Right cardiac atrium (tissue), 5 donors: ENCODE measurements at regions not wholly inside any gene's neighbourhood (a gene's known extent, or its start where the extent isn't known, plus 50 kb on each side); places are given as distances from the start of the nearest gene placed in this dataset.

Experiments used
- ATAC-seq, 2 donors: fragments of 200-7000 bp; cut with Tn5 transposase; one replicate each; pipeline versions ENCODE4 v1.8.0 to v1.9.1; 2020; ENCODE audit warnings: moderate library complexity in 2 of 2, mild to moderate bottlenecking in 1 of 2
- DNase-seq, 3 donors: peaks; one replicate each; pipeline ENCODE4 v3.0.0-alpha.2; 2020
- H3K27ac ChIP-seq: one replicate; pipeline ENCODE4 v1.5.1; 2013; ENCODE audit warnings: mild to moderate bottlenecking, low read length, control low read depth, moderate library complexity
- H3K27me3 ChIP-seq: one replicate; pipeline ENCODE4 v1.6.1; 2013; ENCODE audit not compliant: control insufficient read depth, insufficient read depth
- H3K4me1 ChIP-seq: one replicate; pipeline ENCODE4 v1.6.1; 2013; ENCODE audit warnings: low read length; ENCODE audit not compliant: control insufficient read depth, insufficient read depth
- H3K4me3 ChIP-seq: one replicate; pipeline ENCODE4 v1.5.1; 2013; ENCODE audit warnings: low read length, control low read depth
- H3K9me3 ChIP-seq: one replicate; pipeline ENCODE4 v1.6.1; 2013; ENCODE audit warnings: low read length; ENCODE audit not compliant: control insufficient read depth
- WGBS: extraction: QIAGEN DNeasy Blood & Tissue Kit; methylation state at CpG from one replicate; pipeline ENCODE4 v1.1.7; 2013; 5-methylcytosine and 5-hydroxymethylcytosine counted together
- intact Hi-C, 4 donors: fragments of 100-400 bp; cut with DNase I; formaldehyde crosslinking; loops; one replicate each; pipeline versions ENCODE4 v1.11.0 to v1.14.0; 2022 to 2023
- donor health status: healthy with polysubstance abuse.
- donor health status: DM: no; HTN: yes; CAD: no.
- donor health status: DM: no; HTN: no; CAD: no.
- donor health status: DM: no; HTN: yes; CAD: no; lungs with severe emphysema.
- donor health status: DM: yes; HTN: yes; CAD: no.

- ATAC-seq: no peak
- peak in 1 of 3 donors; percentile 19 for DNase-seq
- H3K4me1 ChIP-seq: no peaks in the 10 kb centered on the region
- WGBS: 78% methylated on average over 17 of the region's 17 CpGs
- H3K9me3 ChIP-seq: no peaks in the 10 kb centered on the region
- H3K27me3 ChIP-seq: no peaks in the 10 kb centered on the region
- intact Hi-C loops: no loop called here
- no peak overlapping the region for H3K4me3 ChIP-seq
- H3K27ac ChIP-seq: no peak overlapping the region
Measured at GRCh38 chr2:120861576-120862191, 126.0 kb downstream of the GLI2 start.

GRCh38 chr2:120862201-120863060 lies 126.8 kb downstream of the GLI2 start:
- H3K4me1 ChIP-seq: no peaks in the 10 kb centered on the region
- H3K4me3 ChIP-seq: no peak overlapping the region
- H3K27me3 ChIP-seq: no peaks in the 10 kb centered on the region
- DNase-seq (peak in 2 of 3 donors; percentile 64 to 73), ATAC-seq (no peak)
- WGBS: 70% methylated on average over 18 of the region's 18 CpGs
- no peak overlapping the region for H3K27ac ChIP-seq
- no peaks in the 10 kb centered on the region for H3K9me3 ChIP-seq
- intact Hi-C loops: no loop called here

- Histone ChIP-seq H3K9me3 (no peaks in the 10 kb centered on the region), H3K4me3 (no peak overlapping the region), H3K27me3 (no peaks in the 10 kb centered on the region), H3K27ac (no peak overlapping the region), H3K4me1 (no peaks in the 10 kb centered on the region)
- DNase-seq: peak in 2 of 3 donors; percentile 42 to 63
- ATAC-seq: no peak
- WGBS: 84% methylated on average over 9 of the region's 9 CpGs
- intact Hi-C loops: no loop called here
Measured at GRCh38 chr2:120863146-120863545, 127.5 kb downstream of the GLI2 start.

GRCh38 chr2:120863661-120864320 lies 128.1 kb downstream of the GLI2 start:
- Histone ChIP-seq H3K4me3 (no peak overlapping the region), H3K27me3 (no peaks in the 10 kb centered on the region), H3K9me3 (no peaks in the 10 kb centered on the region), H3K4me1 (no peaks in the 10 kb centered on the region), H3K27ac (no peak overlapping the region)
- WGBS: 60% methylated on average over 10 of the region's 10 CpGs
- peak; percentile 73 to 87 (median 80) for DNase-seq
- intact Hi-C loops: no loop called here
- peak; percentile 44 to 76 for ATAC-seq

GRCh38 chr2:120864981-120865380 lies 129.3 kb downstream of the GLI2 start:
- Histone ChIP-seq H3K27ac (no peak overlapping the region), H3K4me3 (no peak overlapping the region), H3K4me1 (no peaks in the 10 kb centered on the region), H3K9me3 (no peaks in the 10 kb centered on the region), H3K27me3 (no peaks in the 10 kb centered on the region)
- WGBS: 73% methylated on average over 11 of the region's 11 CpGs
- no peak for DNase-seq
- no peak for ATAC-seq
- intact Hi-C loops: no loop called here

GRCh38 chr2:120865656-120866055 lies 130.0 kb downstream of the GLI2 start:
- DNase-seq (peak in 1 of 3 donors; percentile 7), ATAC-seq (no peak)
- Histone ChIP-seq H3K4me3 (no peak overlapping the region), H3K27ac (no peak overlapping the region), H3K27me3 (no peaks in the 10 kb centered on the region), H3K9me3 (no peaks in the 10 kb centered on the region), H3K4me1 (no peaks in the 10 kb centered on the region)
- intact Hi-C loops: no loop called here
- WGBS: 93% methylated on average over 8 of the region's 8 CpGs

GRCh38 chr2:120866071-120866470 lies 130.4 kb downstream of the GLI2 start:
- ATAC-seq: no peak
- no peak overlapping the region for H3K27ac ChIP-seq
- H3K4me1 ChIP-seq: no peaks in the 10 kb centered on the region
- no peaks in the 10 kb centered on the region for H3K9me3 ChIP-seq
- no peaks in the 10 kb centered on the region for H3K27me3 ChIP-seq
- DNase-seq: peak in 1 of 3 donors; percentile 40
- intact Hi-C loops: no loop called here
- WGBS: 89% methylated on average over 7 of the region's 7 CpGs
- H3K4me3 ChIP-seq: no peak overlapping the region

- DNase-seq: peak in 1 of 3 donors; percentile 52
- Histone ChIP-seq H3K4me3 (no peak overlapping the region), H3K4me1 (no peaks in the 10 kb centered on the region), H3K27ac (peak overlapping the region; percentile 31), H3K27me3 (no peaks in the 10 kb centered on the region), H3K9me3 (no peaks in the 10 kb centered on the region)
- intact Hi-C loops: no loop called here
- 85% methylated on average over 14 of the region's 14 CpGs for WGBS
- ATAC-seq: no peak
Measured at GRCh38 chr2:120866483-120867140, 130.9 kb downstream of the GLI2 start.

- Histone ChIP-seq H3K27me3 (no peaks in the 10 kb centered on the region), H3K4me3 (peak overlapping the region; percentile 8), H3K9me3 (no peaks in the 10 kb centered on the region), H3K4me1 (no peaks in the 10 kb centered on the region), H3K27ac (peak overlapping the region; percentile 54)
- DNase-seq (peak; percentile 89 to 94 (median 92)), ATAC-seq (peak; percentile 88 to 89)
- intact Hi-C loops: no loop called here
- WGBS: 14% methylated on average over 54 of the region's 54 CpGs
Measured at GRCh38 chr2:120867290-120868241, 131.9 kb downstream of the GLI2 start.

- ATAC-seq (no peak), DNase-seq (peak in 1 of 3 donors; percentile 23)
- peak overlapping the region; percentile 18 for H3K27ac ChIP-seq
- no peaks in the 10 kb centered on the region for H3K4me1 ChIP-seq
- H3K4me3 ChIP-seq: no peak overlapping the region
- H3K27me3 ChIP-seq: no peaks in the 10 kb centered on the region
- no peaks in the 10 kb centered on the region for H3K9me3 ChIP-seq
- 68% methylated on average over 4 of the region's 4 CpGs for WGBS
- intact Hi-C loops: no loop called here
Measured at GRCh38 chr2:120868366-120868765, 132.7 kb downstream of the GLI2 start.
